ENCODE measurements at regions not wholly inside any gene's neighbourhood (a gene's known extent, or its start where the extent isn't known, plus 50 kb on each side); places are given as distances from the start of the nearest gene placed in this dataset.
A peak's percentile ranks its signal among the peaks of the same experiment; 100 is the strongest.

DNA sequence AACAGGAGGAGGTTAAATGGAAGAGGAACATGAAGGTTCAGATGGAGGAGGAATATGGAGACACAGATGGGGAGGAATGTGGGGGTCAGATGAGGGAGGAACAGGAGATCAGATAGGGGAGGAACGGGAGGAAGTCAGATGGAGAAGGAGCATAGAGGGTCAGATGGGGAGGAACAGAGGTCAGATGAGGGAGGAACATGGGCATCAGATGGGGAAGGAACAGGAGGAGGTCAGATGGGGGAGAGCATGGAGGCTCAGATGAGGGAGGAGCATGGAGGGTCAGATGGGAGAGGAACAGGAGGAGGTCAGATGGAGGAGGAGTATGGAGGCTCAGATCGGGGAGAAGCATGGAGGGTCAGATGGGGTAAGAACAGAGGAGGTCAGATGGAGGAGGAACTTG, 290.6 kb downstream of the BMP7 start:
- no peak for DNase-seq

DNA sequence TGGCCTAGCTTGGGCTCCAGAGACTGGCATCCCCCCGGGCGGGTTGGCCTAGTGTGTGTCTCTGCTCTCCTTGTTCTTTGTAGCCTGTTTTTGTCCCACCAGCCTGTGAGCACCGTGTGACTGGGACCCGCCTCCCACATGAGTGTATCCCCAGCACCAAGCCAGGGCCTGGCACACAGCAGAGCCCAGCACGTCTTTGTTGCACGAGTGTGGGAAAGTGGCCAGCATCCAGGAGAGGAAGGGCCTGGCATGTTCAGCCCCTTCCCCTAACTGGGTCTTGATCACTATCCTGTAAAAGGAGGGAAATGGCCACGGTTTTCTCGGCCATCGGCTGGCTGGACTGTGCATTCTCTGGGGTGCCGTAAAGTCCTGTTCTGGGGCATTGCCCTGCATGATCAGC, 290.1 kb downstream of the BMP7 start:
- DNase-seq: no peak

DNA sequence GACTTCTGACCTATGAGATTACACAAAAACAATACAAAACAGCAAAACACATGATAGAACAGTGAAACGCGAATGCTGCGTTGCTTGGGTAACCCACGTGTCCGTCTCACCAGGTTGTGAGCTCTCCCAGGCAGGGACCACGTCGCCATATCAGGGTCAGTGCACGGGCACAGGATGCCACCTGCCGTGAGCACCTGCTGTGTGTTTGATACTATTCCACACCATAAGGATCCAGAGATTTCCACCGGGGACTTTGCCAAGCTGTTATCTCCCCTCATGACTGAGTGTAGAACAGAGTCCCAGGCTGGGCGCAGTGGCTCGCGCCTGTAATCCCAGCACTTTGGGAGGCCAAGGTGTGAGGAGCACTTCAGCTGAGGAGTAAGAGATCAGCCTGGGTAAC, 288.0 kb downstream of the BMP7 start:
- no peak for DNase-seq

DNA sequence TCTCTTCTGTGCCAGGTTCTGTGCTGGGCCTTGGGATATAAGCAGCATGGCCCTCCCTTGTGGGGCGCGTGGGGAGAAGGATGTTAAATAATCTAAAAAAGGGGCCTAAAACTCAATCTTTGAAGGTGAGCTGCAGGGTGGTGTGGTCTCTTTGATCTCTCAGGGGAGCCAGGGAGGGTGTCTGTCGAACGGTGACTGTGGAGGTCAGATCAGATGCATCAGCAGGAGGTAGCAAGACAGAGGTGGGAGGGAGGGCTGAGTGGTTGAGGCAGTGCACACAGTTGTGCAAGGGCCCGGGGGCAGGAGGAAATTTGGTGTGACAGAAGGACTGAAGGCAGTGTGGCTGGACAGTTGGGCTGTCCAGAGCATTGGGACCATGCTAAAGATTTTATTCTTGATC, 287.3 kb downstream of the BMP7 start:
- no peak for DNase-seq

DNA sequence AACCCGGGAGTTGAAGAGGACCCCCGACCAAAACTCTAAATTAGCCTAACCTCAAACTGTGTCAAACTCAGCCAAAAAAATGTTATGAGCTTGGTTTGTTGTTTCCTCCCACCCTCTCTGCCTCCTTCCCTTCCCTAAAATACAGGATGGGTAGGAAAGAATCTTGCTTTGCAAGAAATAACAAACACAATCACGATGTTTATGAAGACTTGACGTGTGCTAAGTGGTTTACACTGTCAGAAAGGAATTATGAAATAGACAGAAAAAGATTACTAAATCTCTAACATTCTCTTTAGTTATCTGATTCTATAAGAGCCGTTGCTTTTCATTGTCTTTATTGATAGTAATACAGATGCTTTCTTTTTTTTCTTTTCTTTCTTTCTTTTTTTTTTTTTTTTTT, 285.1 kb downstream of the BMP7 start:
- no peak for DNase-seq

DNA sequence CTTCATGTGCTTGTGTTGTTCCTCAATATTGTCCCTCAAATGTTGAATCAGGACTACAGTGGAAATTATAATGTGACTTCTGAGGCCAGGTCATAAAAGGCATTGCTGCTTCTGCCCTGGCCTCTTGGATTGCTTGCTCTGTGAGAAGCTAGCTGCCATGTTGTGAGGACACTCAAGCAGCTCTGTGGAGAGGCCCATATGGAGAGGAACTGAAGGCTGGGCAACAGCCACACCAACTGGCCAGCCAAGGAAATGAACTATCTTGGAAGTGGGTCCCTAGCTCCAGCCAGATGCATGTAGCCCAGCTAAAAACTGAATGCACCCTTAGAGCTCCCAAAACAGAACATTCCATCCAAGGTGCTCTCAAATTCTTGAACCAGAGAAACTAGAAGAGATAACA, 282.6 kb downstream of the BMP7 start:
- DNase-seq: no peak

DNA sequence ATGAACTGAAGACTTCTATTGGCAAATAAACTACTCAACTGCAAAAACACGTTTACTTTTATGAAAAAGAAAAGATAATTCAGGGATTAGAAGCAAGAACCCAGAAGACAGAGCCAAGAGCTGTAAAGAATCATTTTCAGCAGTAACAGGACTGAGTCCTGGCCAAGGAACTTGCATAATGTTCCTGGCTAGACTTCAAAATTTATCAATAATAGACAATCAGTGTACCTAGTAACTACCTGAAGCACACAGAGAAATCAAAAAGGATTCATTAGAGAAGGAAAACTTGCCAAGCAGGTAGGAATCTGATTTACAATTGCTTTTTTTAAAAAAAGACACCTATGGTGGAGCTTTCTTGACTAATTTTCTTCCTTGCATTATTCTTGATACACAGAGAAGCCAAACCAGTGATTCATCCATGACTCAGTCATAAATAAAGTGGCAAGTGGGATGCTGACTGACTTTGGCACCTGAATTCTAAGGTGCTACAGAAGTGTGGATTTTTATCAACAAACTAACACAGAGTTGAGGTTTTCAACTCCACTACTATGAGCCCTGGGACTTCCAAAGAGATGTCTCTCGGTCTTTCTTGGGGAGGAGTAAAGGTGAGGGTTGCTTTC, 281.3 kb downstream of the BMP7 start:
- DNase-seq: no peak

DNA sequence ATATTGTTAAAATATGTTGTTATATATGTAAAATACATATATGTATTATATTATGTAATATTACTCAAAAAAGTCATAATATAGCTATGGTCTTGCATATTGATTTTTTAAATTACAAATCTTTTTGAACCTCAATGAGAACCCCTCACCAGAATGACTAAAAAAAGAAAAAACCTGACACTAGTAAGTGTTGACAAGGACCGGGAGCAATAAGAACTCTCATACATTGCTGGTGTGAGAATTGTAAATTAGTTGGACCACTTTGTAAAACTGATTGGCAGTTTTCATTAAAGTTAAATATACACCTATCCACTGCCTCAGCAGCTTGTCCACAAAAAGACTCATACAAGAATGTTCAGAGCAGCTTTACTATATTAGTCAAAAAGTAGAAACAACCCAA, 280.0 kb downstream of the BMP7 start:
- no peak for DNase-seq

DNA sequence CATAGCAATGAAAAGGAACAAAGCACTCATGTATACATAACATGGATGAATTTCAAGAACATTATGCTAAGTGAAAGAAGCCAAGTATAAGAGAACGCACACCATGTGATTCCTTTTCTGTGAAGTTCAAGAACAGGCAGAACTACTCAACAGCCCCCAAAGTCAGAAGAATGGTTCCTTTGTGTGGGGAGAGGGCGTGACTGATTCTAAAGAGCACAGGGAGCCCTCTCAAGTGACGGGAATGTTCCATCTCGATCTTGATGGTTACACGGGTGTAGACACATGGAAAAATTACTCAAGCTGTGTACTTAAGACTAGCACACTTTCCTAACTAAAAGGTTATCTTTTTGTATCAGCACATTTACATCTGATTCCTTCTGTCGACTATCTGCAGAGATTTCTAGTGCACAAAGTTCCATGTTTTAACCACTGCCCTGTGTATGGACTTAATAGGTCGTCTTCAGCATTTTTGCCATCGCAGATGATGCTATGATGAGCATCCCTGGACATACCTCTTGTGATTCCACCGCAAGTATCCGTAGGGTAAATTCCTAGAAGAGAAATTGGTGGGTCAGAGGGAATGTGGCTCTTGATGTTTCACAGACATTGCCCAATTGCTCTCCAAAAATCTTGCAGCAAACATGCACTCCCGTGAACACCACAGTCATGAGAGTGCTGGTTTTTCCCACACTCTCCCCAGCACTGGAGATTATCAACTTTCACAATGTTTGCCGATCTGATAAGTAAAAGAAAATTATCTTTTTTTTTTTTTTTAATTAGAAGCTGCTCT, 279.3 kb downstream of the BMP7 start:
- no peak for DNase-seq

DNA sequence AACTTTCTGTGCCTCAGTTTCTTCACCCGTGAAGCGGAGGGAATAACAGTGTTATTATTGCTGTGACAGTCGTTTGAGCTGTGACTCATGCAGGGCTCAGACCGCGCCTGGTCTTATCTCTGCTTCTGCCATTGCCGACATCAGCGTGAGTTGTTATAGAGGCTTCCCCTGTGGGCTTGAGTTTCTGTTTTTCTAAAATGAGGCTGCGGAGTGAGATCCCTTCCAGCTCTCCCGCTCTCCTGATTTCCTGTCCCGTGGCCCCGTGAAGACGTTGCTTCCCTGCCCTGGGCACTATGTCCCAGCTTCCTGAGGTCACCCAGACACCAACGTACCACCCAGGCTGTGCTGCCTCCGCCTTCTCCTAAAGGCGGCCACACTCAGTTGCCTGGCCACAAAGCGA, 278.5 kb downstream of the BMP7 start:
- no peak for DNase-seq

DNA sequence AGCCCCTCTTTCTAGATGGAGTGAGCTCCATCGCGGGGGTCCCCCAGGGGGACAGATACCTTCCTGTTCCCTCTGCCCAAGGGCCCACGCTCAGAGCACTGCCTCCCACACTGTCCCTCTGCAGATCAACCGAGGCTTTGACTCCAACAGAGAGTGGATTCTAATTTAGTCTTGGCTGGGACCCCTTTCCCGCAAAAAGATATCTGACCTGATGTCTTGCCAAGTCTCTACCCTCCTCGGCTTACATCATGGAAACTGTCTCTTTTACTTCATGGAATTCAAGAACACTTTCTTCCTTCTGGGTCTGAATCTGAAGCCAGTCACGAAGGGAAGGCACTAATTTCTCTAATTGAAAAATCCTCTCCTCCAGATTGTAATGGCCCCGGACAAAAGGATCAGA, 278.0 kb downstream of the BMP7 start:
- no peak for DNase-seq

DNA sequence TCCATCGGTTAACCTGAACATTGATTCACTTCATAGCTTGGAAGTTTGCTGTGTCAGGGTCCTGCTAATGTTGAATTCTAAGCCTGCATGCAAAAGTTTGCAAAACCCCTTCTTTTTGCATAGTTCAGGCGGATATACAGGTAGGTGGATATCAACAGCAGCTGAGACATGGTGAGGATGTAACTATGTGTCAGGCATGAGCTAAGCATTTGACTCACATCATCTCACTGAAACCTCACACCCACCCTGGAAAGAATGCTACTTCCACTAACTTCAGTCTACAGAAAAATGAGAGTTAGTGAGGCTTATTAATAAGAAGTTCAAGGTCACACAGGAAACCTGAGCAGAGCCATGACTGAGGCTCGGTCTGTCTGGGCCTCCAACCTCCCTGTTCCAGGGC, 276.9 kb downstream of the BMP7 start:
- no peak for DNase-seq

DNA sequence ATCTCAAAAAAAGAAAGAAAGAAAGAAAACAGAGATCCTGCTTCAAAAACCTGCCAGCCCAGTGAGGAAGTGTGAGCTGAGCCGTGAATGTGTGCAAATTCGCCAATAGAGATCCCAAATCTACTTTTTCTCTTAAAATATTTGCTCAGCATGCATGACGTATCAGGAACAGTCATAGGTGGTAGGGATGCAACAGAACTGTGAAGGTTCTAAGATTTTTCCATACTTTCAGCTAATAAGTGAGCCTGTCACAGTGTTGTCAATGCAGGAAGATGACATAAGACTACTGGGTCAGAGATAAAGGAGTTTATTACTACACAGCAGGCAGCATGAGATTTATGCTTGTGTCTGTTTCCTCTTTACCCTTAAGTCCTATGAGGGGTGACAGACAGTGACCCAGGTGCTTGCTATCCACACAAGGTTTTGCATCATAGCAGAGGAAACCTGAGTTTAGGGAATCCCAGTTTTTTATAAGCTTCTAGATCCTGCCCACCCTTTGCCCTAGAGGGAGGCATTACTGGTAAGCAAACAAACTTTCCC, 273.4 kb downstream of the BMP7 start:
- DNase-seq: no peak

DNA sequence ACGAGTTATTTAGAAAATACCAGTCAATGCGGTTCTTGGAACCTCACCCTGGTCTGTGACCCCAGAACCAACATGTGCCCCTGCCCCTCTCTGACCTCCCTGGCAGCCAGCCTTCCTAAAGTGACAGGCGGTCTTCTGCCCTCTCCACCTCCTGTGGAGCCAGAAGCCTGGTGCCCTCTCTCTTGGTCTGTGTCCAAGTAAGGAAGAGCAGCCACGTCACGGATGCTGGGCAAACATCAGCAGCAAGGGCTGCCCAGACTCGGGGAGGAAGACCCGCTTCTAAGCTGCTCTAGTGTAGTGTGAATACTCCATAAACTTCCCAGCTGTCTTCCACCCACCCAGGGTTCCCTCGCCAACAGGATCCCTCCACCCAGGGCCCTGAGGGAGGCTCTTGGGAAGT, 272.4 kb downstream of the BMP7 start:
- no peak for DNase-seq

DNA sequence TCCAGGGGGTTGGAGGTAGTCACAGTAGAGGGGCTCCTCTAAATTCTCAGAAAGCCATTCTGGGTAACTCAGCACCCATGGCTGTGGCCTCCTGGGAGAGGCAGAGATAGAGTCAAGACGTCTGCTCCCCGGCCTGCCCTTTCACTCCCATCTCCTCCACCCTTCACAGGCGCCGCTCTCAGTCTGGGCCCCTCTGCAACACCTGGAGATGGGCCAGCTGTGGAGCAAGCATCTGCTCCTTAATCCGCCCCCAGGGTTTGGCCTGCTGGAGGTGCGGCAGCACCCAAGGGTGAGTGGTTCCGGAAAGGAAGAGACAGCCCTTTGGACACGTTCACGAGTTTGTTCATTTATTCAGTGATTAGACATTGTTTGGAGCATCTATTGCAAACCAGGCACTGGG, 271.3 kb downstream of the BMP7 start:
- no peak for DNase-seq

DNA sequence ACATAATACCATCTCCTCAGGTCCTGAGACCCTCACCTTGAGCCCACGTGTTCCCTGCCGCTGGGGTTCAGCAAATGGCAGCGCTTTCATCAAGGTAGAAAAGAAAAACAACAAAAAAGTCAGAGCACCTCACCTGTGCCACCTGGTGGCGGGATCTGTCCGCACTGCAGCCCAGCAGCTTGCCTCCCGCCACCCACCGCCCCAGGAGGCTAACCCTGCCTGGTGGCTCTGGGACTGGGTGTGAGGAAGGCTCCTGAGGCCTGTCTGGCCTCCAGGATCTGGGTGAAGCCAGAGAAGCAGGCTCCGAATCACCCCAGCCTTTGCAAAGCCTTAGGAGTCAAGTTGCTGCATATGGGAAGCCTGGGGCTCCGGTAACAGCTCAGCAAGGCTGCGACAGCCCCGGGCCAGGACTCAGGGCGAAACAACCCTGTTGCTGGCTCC, 270.8 kb downstream of the BMP7 start:
- peak in 1 of 2 donors; percentile 39 for DNase-seq

DNA sequence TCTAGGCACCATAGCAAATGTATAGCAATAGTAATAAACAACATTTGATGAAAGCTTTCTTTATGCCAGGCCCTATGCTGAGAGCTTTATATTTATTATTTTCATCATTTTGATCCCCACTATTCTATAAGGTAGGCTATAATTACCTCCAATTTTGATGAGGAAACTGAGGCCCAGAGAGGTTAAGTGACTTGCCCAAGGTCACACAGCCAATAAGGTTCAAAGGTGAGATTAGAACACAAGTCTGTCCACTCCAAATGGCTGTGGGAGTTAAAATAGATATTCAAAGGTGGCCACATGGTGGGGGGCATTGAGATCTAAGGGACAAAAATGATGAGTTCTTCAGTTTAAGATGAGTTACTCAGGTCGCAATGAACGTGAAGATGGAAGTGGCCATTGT, 269.9 kb downstream of the BMP7 start:
- DNase-seq: no peak

DNA sequence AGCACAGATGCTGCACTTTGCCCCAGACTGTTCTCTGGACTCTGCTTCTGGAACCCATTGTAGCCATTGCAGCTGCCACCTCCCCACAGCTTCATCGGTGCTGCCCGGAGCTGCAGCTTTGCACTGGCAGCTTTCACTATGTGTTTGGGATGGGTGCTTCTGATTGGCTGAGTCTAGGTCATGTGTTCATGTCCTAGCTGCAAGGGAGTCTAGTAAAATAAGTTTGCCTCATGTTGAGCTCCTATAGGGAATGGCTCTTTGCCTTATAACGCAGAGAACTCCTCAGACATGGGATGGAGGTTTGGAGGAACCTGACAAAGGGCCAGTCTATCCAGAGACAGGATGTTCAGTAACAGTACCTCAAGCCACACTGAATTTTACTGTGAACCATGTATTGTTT, 268.0 kb downstream of the BMP7 start:
- DNase-seq: no peak

DNA sequence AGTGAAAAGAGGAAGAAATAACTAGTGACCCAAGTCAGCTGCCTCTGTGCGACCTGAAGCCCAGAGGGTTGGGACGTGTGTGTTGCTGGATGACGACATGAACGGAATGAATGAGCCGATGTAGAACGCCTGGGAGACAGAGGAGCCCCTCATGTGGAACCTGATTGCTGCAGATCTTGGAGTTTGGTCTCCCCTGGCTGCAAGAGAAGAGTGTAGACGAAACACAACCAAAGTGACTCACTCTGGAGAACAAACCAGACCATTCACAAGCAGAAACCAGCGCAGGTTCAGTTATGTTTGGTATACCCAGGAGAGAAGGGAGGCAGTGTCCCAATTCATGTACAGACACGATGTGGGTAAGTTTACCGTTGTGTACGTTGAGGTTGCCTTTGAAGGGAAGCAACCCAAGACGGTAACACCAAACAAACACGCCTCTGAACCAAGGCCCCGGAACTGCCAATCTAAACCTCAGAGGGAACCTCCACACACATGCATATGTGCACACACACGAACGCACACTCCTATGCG, 265.9 kb downstream of the BMP7 start:
- no peak for DNase-seq

DNA sequence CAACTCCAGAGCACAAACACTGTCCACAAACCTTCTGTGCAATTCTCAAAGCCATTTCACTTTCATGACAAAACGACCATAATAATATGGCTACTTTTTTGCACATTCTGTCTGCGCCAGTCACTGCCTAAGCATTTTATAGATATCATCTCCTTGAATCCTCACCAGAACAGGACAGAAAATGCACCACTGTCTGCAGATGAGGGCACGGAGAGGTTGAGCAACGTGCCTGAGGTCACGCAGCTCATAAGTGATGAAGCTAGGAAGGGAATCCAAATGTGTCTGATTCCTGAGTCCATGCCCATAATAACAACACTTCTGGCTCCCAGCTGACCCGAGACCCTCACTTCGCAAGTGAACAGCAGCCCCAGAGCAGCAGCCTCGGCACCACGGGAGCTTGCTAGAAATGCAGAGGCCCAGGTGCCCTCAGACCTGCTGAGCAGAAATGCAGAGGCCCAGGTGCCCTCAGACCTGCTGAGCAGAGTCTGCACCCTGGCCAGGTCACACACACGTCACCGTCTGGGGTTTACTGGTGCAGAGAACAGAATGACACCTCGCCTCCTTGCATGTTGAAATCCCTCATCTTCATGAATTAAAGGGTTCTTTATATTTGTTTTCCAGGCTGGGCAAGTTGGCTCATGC, 265.2 kb downstream of the BMP7 start:
- no peak for DNase-seq

DNA sequence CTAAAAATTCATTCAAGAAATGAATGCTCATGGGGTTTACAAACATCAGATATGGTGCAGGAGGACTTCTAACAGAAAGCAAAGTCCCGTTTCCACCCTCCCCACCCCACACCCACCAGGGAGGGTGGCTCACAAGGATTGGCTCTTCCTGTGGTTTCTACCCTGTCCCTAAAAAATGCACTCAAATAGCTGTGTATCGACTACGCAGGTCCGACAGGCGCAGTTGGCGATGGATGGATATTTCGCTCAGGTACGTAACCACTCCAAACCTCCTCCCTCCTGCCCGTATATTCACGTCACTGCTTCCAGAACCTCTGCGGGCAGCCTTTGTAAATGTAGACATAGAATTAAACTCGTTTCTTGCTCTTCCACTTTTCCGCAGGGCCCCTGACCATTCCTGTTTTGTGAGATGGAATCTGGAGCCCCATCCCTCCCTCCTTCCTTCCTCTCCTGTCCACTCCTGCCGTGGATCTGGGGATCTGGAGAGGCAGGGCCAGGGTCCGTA, 264.3 kb downstream of the BMP7 start:
- DNase-seq: no peak

DNA sequence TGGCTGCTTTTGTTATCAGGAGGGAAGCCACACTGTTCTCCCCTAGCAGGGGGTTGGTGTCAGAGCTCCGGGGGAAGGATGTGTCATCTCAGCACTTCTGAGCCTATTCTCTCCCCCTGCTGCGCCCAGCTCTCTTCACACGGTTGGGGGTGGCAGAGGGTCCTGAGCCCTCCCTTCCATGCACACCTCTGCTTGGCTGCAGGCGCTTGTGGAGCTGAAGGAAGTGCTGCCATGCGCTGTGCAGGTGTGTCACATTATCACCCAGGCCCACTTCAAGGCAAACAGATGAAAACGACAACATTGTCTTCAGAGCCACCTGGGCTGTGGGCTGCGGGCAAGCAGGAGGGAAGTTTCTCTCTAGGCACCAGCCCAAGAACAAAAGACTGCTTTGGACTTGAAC, 263.4 kb downstream of the BMP7 start:
- DNase-seq: no peak

DNA sequence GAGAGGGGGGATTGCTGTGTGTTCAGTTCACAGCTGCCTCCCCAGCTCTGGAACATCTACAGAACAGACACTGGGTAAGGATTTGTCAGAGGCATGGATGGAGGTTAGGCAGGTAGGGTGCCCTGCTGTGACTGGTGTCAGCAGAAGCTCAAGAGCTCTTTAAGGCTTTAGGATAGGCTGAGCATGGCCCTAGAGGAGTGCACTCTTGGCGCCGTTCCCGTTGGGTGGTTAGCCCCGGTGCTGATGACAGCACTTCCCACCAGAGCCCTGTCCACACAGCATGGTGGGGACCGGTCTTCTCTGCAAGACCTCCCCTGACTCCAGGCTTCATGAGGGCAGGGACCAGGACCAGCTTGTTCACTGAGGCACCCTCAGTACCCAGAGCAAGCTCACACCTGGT, 262.0 kb downstream of the BMP7 start:
- no peak for DNase-seq
